Posterior cingulate gyrus (tissue), 11 donors: ENCODE measurements at regions not wholly inside any gene's neighbourhood (a gene's known extent, or its start where the extent isn't known, plus 50 kb on each side); places are given as distances from the start of the nearest gene placed in this dataset.

Experiments
- DNase-seq, 10 donors: peaks; one replicate each; pipeline versions ENCODE4 v3.0.0 to v3.0.0-alpha.2; 2020 to 2021; ENCODE audit warnings: mixed read lengths in 3 of 10
- intact Hi-C: fragments of 100-400 bp; cut with DNase I; formaldehyde crosslinking; loops from one replicate; pipeline ENCODE4 v1.15.1; 2023

DNA sequence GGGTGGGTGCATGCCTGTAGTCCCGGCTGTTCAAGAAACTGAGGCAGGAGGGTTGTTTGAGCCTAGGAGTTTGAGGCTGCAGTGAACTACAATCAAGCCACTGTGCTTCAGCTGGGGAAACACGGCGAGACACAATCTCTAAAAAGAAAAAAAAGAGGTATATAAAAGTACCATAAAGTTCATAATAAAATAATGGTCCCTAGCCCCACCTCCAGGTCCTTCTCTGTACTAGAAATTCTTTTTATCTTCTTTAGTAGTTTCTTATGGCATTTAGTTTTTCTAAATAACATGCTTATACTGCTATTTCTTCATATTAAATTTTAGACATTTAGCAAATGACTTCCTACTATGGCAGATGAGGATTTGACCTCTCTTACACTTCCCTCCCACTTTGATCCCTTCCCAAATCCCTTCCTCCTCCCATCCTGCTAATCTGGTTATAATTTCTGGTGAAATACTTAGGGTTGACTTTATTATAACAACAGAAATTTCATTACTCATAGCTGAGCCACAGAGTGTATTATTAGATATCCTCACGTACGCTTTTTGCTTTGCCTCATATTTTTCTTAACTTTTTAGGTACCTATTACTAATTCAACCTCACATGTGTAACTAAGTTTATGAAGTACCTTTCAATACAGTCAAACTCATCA is 94.7 kb downstream of the SLC41A2 start:
- no peak for DNase-seq
- intact Hi-C loops = no loop called here

DNA sequence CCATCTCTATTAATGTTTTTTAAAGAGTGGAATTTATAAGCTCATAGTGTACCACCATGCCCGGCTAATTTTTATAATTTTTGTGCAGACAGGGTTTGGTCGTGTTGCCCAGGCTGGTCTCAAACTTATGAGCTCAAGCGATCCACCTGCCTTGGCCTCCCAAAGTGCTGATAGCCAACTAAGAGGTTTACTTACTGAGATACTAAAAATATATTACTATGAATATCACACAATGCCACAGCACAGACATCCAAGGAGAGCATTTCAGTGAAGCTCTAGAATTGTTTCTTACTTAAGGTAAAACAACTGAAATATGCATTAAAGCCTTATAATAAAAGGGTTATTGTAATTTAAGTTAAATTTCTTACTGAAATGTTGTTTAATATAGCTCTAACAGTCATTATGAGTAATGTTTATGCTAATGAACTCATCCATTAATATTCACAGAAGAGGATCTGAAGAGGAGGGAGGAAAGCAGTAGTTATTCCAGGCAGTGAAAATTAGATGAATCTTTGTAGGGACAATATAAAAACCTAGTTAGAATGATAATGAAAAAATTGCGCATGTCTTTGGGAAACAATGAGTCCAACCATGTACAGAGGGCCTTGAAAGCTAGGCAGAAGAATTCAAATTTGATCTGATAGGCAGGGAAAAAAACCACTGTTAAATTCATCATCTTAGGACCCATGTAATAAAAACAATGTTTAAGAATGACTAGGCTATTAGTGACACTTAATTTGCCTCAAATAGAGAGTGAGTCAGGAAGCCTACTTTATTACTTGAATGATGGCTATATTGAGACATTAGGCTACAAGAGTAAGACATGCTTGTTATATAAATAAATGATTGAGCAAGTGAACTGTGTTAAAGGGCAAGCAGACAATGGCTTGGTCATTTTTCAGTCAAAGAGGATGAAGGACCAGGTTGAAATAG is 99.2 kb downstream of the SLC41A2 start:
- no peak for DNase-seq
- intact Hi-C loops = no loop called here

DNA sequence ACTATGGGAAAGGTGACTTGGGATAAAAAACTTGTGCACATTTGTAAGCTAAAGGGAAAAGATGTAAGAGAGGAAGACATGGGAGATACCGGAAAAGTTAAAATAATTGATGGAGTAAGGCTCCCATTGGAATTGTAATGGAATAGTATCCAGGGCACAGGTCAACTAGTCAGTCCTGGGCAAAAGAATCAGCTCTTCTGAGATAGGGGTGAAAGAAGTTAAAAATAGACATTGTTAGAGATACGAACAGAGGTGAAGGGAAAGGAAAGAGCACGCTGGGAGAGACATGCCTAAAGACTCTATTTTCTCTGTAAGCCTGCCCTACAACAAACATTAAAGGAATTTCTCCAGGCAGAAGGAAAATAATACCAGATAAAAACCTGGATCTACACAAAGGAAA is 101.6 kb downstream of the SLC41A2 start:
- intact Hi-C loops = no loop called here
- DNase-seq = no peak

DNA sequence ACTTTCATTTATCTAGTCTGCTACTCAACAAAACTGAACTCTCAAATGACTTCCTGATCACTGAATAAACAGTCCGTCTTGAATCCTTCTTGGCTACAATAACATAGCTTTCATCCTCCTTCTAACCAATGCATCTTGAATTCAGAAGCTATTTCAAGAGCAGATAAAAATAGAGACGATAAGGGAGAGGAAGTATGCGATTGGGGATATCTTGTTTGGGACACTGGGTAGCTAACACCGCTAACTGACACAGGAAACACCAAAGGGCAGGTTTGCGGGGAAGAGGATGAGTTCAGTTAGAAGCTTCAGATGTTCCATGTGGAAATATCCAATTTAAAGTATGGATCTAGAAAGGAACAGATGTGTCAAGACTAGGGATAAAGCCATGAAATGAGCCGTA is 102.5 kb downstream of the SLC41A2 start:
- intact Hi-C loops = no loop called here

DNA sequence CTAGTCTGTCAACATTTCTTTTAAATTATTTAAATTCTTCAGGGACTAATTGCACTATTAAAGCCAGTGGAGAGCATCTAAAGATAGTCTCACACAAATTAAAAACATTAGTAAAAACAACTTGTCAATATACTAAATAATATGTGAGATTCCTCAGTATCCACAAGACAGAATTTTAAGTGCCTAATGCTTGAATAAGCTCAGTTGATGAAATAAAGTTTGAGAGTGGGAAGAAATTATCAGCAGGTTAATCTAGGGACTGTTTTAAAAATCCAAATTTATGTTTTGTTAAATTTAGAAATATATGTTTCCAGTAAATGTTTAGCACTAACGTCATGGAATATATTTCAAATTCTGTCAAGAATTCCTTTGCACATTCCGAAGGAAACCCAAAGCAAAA is 105.2 kb downstream of the SLC41A2 start:
- intact Hi-C loops = no loop called here
- DNase-seq = no peak

More for the DNA sequence above, 102.5 kb downstream of the SLC41A2 start:
- no peak for DNase-seq

DNA sequence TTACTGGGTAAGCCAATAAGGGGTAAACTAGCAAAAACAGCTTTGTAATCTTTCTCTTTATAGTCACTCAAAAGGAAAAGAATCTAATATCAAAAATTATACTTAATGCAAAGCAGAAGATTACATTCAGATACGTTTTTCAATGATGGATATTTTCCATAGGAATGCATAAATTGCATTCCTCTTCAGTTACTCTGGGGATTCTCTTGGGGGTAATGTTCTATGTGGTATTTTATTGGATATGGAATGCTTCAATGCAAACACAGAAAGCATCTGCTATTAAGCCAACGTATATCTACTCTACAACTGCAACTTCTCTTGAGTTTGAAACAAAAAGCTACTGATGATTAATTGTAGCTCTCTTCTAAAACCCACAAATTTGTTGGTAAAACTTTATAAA is 106.0 kb downstream of the SLC41A2 start:
- DNase-seq = no peak
- intact Hi-C loops = no loop called here

DNA sequence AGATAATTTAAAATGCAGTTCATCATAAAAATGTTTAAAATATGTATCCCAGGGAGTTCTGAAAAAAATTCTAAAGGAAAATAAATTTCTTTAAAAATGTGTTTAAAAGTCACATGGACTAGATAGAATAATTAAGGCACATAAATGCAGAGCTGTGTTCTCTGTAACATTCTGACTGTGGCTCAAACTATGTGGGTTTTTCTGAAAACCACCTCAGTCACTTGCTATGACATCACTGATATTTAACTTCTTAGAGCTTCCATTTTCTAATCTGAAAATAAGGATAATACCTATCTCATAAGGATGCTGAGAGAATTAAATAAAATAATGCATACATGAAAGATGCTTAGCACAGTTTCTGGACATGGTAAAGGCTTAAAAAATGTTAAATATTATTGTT is 107.3 kb downstream of the SLC41A2 start:
- intact Hi-C loops = no loop called here

DNA sequence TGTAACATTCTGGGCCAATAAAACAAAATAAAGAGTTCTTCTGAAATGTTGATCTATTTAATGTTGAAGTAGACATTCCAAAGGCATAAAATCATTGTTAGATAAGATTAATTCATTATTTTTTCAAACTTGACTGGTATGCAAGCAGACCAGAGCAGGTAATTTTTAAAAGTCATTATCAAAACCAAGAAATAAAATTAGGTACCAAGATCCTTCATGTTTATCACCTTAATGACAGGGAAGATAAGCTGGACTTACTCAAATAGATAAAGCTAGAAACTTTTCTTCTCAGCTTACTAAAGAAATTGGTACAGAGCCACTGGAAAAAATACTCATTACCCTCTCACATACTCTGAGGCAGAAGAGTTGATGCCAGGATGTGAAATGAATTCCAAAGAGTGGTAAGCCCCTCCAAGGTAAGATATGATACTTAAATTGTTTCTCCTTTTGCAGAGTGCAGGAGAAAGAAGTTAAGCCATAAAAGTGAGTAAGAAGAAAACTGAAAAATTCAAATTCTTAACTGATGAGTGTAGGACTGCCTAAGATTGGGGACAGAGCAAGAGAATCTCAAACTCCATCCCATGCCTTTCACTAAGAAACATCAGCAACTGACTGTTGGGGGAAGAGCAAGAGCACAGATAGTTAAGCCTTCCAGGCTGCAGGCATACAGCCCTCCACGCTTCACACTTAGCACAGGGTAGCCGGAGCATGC is 111.9 kb downstream of the SLC41A2 start:
- intact Hi-C loops = no loop called here
- no peak for DNase-seq

More for the DNA sequence above, 107.3 kb downstream of the SLC41A2 start:
- DNase-seq = no peak

DNA sequence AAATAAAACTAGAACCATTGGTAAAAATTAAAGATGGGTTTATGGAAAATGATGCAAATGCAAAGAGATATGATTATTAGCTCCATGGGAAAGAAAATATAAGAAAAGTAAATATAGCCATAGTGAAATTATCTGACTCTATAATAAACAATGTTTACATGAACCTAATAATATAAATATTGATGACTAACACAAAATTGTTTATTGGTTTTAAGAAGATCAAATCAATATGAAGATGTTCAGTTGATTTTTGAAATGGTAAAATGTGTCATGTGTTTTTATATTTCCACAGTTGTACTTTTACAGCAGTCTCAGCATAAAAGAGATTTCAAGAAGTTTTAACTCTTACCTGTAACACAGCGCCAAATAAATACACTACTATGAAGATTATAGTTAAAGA is 114.0 kb downstream of the SLC41A2 start:
- no peak for DNase-seq
- intact Hi-C loops = no loop called here

DNA sequence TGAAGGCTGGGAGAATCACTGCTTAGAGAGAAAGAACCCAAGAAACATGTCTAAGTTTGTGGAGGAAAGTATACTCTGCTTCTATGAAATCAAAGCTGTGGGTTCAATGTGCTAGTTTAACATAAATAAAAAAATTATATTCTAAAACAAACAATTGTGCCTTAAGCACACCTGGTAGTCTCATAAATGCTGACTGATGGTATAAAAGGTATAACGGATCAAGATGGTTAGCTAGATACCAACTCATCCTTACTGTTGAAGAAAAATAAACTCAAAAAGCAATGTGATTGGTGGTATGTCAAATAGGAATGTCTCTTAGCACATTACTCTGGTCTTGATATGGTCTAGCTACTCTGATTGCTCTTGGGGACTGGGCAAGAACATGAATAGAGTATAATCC is 117.8 kb downstream of the SLC41A2 start:
- no peak for DNase-seq
- intact Hi-C loops = no loop called here

DNA sequence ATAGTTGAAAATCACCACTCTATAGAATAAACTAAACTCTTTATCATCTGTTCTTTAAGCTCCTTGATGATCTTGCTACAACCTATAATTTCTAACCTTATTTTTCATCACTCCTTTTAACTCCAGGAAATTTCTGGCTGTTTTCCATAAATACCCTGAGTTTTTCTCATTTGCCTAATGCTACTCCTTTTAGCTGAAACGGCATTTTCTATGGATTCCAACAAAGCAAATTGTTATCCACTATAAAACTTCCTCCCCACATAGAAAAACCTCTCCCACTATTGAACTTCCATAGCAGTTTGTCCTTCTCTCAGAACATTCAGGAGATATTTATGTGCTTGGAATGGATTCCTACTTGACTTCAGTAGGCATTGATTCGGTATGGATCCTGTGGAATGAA is 122.8 kb downstream of the SLC41A2 start:
- intact Hi-C loops = no loop called here
- no peak for DNase-seq

DNA sequence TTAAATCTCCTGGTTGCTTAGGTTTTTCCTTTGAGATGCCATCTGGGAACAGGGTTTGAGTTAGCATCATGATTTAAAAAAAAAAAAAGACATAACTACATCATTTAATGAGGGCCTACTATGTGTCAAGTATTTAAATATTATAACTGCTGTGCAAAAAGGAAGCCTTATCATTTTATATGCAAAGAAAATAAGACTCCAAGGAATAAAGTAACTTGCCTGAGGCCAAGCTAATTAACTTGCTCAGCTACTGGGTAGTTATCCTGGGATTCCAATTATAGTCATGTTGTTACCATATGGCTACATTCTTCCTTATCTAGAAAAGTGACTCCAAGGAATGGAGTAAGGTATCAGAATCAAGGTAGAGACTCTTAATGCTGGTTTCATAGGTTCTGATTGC is 123.5 kb downstream of the SLC41A2 start:
- DNase-seq = no peak
- intact Hi-C loops = no loop called here

DNA sequence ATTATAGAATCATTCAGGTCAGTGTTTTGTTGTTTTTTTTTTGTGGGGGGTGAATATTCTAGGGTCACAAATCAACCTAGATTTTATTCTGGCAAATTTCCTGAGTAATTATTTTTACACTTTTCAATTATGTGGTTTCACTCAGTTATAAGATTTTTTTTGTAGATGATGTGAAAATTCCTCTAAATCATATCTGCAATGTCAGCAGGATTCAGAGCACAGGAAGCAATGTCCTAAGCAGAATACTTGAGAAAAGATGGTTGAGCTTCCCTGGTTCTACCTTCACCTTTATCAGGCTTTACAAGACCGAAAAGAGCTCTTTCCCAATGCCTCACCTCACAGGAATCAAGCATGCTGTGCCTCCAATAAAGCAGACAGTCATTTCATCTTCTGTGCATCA is 124.3 kb downstream of the SLC41A2 start:
- no peak for DNase-seq

DNA sequence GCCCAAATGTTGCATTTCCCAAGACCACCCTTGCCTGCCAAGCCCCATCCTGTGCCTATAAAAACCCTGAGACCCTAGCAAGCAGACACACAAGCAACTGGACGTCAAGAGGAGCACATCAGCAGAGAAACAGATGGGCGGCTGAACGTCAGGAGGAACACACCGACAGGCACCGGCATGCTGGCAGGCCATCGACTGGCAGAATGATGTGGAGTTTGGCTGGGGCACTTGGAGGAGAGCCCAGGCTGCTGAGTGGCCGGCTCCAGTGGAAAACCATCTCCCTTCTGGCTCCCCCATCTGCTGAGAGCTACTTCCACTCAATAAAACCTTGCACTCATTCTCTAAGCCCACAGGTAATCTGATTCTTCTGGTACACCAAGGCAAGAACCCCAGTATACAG is 130.1 kb downstream of the SLC41A2 start:
- intact Hi-C loops = no loop called here
- DNase-seq = peak in 1 of 10 donors; percentile 63

More for the DNA sequence above, 124.3 kb downstream of the SLC41A2 start:
- intact Hi-C loops = no loop called here

DNA sequence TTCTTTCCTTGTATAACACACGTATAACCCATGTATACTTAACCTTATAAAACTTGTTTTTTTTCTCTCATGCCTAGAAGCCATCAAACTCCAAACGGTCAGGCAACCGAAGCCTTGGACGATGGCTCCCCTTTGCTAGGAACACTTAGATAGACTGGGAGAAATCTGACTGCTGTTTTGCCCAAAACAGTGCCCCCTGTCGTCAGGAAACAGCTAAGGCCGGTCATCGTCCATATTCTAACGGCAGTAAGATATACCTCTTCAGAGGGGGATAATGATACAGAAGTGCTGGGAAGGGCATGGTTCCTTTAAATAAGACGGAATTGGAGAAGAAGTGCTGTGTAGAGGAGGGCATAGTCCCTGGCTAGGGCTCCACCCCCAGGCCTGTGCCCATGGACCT is 130.5 kb downstream of the SLC41A2 start:
- no peak for DNase-seq
- intact Hi-C loops = no loop called here

DNA sequence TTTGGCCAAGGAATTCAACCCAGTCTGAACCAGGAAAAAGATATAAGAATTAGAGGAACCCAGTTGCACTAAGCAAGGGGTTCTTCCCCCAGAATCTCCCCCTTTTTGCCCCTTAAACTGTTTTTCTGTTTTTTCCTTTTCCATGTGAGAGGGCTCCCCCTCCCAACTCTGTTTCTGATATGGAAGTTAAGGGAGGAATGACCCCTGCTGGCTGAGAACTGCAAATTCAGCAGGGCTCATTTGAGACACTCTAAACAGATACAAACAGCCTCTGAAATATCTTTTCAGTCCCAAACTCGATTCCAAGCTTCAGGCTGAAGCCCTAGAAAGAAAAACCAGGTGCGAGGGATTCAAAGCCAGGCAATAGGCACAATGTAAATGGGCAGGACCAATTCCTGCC is 132.7 kb downstream of the SLC41A2 start:
- intact Hi-C loops = no loop called here
- no peak for DNase-seq

DNA sequence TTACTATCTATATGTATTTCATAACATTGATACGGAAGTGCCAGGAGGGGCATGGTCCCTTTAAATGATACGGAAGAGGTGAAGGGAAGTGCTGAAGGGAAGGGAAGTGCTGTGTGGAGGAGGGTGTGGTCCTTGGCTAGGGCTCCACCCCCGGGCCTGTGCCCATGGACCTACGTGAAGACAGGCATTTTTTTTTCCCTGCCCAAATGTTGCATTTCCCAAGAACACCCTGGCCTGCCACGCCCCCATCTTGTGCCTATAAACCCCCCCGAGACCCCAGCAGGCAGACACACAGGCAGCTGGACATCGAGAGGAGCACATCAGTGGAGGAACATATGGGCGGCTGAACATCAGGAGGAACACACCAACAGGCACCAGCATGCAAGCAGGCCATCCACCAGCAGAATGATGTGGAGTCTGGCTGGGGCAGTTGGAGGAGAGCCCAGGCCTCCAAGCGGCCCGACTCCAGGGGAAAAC is 134.1 kb downstream of the SLC41A2 start:
- intact Hi-C loops = no loop called here
- peak in 1 of 10 donors; percentile 77 for DNase-seq

DNA sequence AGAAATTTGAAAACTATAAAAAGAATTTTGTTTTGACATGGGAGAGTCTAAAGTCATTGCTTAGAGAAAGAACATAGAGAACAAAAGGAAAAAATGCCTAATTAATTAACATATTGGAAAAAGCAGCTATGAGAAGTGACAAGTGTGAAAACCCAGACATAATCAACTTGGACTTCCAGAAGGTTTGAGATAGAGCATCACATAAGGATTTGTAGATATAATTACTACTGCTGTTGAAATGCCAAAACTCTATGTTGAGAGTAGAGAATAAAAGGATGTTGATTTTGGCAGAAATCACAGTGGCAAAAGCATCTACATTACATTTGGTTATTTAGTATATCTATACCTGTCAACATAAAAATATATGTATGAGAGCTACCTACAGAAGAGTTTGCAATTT is 135.1 kb downstream of the SLC41A2 start:
- no peak for DNase-seq
- intact Hi-C loops = no loop called here

DNA sequence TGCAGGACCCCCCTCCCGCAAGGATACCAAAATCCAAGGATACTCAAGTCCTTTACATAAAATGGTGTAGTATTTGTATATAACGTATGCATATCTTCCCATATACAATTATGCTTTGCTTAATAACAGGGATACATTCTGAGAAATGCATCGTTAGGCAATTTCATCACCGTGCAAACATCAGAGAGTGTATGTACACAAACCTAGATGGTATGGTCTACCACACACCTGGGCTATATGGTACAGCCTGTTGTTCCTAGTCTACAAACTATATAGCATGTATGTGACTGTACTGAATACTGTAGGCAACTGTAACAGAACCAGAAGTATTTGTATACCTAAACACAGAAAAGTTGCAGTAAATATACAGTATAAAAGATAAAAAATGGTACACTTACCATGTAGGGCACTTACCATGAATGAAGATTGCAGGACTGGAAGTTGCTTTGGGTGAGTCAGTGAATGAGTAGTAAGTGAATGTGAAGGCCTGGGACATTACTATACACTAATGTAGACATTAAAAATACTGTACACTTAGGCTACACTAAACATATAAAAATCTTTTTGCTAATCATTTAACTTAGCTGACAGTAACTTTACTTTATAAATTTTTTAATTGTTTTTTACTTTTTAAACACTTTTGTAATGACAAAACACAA is 141.1 kb downstream of the SLC41A2 start:
- intact Hi-C loops = no loop called here
- DNase-seq = no peak

DNA sequence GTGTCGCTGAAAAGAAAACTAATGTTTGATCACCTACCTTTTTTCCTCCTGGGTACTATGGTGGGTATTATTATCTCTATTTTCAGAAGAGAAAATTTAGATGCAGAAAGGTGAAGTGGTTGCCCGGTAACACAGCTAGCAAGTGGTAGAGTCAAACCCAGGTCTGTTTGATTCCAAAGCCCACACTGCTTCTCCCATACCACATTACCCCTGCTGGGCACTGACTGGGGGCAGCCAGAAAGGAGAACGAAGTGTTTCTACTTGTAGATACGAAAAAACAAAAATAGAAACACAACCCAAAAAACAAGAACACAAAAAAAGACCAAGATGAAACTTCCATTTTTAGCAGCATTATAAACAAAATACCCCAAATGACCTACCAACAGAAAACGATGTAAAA is 142.2 kb downstream of the SLC41A2 start:
- no peak for DNase-seq
- intact Hi-C loops = no loop called here

DNA sequence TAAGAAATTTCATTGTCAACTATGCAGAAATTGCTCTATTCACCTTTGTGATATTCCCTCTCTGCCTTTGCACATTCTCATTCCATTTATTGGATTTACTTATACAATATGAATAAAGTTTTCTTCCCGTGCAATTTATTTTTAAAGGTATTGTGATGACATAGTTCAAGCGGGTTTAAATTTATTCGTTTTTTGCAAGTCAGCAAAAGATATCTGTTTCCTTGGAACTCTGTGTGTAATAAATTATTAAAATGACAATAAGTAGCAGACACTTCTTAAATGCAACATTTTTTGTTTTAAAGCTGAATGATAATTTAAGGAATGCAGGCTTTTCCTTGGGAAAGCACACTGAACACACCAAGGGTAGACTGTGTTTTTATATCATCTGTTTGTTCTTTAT is 143.1 kb downstream of the SLC41A2 start:
- intact Hi-C loops = no loop called here
- DNase-seq = no peak
